ENCODE measurements at regions not wholly inside any gene's neighbourhood (a gene's known extent, or its start where the extent isn't known, plus 50 kb on each side); places are given as distances from the start of the nearest gene placed in this dataset.

DNA sequence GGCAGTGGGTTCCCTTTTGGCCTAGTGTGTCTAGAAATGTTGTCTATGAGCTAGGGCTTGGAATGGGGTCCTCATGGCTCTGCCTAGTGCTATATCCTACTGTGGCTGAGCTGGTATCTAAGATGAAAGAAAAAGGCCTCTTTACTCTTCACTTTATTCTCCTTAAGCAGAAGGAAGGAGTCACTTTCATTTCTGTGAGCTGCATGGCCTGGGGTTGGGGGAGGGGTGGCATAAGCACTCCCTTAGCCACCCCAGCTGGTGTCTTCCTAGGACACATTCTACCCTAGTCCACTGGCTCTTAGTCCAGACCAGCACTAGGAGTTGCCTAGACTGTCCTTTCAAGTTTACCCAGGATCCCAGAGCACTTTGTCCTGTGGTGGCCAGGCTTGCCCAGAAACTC is 1148.9 kb upstream of the CNTN5 start (continued):
- TF ChIP-seq, protein P1, sequence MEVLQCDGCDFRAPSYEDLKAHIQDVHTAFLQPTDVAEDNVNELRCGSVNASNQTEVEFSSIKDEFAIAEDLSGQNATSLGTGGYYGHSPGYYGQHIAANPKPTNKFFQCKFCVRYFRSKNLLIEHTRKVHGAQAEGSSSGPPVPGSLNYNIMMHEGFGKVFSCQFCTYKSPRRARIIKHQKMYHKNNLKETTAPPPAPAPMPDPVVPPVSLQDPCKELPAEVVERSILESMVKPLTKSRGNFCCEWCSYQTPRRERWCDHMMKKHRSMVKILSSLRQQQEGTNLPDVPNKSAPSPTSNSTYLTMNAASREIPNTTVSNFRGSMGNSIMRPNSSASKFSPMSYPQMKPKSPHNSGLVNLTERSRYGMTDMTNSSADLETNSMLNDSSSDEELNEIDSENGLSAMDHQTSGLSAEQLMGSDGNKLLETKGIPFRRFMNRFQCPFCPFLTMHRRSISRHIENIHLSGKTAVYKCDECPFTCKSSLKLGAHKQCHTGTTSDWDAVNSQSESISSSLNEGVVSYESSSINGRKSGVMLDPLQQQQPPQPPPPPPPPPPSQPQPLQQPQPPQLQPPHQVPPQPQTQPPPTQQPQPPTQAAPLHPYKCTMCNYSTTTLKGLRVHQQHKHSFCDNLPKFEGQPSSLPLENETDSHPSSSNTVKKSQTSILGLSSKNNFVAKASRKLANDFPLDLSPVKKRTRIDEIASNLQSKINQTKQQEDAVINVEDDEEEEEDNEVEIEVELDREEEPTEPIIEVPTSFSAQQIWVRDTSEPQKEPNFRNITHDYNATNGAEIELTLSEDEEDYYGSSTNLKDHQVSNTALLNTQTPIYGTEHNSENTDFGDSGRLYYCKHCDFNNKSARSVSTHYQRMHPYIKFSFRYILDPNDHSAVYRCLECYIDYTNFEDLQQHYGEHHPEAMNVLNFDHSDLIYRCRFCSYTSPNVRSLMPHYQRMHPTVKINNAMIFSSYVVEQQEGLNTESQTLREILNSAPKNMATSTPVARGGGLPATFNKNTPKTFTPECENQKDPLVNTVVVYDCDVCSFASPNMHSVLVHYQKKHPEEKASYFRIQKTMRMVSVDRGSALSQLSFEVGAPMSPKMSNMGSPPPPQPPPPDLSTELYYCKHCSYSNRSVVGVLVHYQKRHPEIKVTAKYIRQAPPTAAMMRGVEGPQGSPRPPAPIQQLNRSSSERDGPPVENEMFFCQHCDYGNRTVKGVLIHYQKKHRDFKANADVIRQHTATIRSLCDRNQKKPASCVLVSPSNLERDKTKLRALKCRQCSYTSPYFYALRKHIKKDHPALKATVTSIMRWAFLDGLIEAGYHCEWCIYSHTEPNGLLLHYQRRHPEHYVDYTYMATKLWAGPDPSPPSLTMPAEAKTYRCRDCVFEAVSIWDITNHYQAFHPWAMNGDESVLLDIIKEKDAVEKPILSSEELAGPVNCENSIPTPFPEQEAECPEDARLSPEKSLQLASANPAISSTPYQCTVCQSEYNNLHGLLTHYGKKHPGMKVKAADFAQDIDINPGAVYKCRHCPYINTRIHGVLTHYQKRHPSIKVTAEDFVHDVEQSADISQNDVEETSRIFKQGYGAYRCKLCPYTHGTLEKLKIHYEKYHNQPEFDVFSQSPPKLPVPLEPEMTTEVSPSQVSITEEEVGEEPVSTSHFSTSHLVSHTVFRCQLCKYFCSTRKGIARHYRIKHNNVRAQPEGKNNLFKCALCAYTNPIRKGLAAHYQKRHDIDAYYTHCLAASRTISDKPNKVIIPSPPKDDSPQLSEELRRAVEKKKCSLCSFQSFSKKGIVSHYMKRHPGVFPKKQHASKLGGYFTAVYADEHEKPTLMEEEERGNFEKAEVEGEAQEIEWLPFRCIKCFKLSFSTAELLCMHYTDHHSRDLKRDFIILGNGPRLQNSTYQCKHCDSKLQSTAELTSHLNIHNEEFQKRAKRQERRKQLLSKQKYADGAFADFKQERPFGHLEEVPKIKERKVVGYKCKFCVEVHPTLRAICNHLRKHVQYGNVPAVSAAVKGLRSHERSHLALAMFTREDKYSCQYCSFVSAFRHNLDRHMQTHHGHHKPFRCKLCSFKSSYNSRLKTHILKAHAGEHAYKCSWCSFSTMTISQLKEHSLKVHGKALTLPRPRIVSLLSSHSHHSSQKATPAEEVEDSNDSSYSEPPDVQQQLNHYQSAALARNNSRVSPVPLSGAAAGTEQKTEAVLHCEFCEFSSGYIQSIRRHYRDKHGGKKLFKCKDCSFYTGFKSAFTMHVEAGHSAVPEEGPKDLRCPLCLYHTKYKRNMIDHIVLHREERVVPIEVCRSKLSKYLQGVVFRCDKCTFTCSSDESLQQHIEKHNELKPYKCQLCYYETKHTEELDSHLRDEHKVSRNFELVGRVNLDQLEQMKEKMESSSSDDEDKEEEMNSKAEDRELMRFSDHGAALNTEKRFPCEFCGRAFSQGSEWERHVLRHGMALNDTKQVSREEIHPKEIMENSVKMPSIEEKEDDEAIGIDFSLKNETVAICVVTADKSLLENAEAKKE (CRISPR knock-in tag; IDR thresholded peaks at IDR 0.05) = no peak

DNA sequence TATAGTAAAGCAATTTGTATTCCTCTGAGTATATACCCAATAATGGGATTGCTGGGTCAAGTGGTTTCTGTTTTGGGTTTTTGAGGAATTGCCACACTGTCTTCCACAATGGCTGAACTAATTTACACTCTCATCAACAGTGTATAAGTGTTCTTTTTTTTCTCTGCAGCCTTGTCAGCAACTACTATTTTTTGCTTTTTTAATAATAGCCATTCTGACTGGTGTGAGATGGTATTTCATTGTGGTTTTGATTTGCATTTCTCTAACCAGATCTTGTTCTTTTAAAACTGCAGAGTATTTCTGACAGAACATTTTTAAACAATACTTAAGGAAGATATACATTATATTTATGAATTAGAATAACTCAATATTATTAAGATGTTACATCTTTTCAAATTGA is 1140.5 kb upstream of the CNTN5 start:
- Histone ChIP-seq H3K36me3 (ENCODE audit: insufficient read depth) (no peaks in the 10 kb centered on the region), H3K4me2 (no peak overlapping the region), H3K79me2 (replicated peaks; ENCODE audit: insufficient read depth) (no peaks in the 10 kb centered on the region), H3K27me3 (ENCODE audit: insufficient read depth) (no peaks in the 10 kb centered on the region), H3K9me2 (ENCODE audit: insufficient read depth) (no peaks in the 10 kb centered on the region), H2AFZ (no peak overlapping the region), H4K20me1 (replicated peaks; ENCODE audit: insufficient read depth) (no peaks in the 10 kb centered on the region), H3K27ac (ENCODE audit: low read depth) (no peak overlapping the region), H3K4me3 (no peak overlapping the region), H3F3A (replicated peaks; ENCODE audit: low read depth) (no peaks in the 10 kb centered on the region), H3K4me1 (ENCODE audit: insufficient read depth) (no peaks in the 10 kb centered on the region)
- TF ChIP-seq NANOG (IDR thresholded peaks at IDR 0.05; ENCODE audit: borderline replicate concordance) (no peak), ZNF331 (CRISPR knock-in tag; IDR thresholded peaks at IDR 0.05; ENCODE audit: low read depth) (no peak), POLR2AphosphoS5 (IDR thresholded peaks at IDR 0.05; ENCODE audit: low read depth) (no peak), STAT1 (IDR thresholded peaks at IDR 0.05; ENCODE audit: unreplicated experiment) (no peak)
- TF ChIP-seq, protein P2, sequence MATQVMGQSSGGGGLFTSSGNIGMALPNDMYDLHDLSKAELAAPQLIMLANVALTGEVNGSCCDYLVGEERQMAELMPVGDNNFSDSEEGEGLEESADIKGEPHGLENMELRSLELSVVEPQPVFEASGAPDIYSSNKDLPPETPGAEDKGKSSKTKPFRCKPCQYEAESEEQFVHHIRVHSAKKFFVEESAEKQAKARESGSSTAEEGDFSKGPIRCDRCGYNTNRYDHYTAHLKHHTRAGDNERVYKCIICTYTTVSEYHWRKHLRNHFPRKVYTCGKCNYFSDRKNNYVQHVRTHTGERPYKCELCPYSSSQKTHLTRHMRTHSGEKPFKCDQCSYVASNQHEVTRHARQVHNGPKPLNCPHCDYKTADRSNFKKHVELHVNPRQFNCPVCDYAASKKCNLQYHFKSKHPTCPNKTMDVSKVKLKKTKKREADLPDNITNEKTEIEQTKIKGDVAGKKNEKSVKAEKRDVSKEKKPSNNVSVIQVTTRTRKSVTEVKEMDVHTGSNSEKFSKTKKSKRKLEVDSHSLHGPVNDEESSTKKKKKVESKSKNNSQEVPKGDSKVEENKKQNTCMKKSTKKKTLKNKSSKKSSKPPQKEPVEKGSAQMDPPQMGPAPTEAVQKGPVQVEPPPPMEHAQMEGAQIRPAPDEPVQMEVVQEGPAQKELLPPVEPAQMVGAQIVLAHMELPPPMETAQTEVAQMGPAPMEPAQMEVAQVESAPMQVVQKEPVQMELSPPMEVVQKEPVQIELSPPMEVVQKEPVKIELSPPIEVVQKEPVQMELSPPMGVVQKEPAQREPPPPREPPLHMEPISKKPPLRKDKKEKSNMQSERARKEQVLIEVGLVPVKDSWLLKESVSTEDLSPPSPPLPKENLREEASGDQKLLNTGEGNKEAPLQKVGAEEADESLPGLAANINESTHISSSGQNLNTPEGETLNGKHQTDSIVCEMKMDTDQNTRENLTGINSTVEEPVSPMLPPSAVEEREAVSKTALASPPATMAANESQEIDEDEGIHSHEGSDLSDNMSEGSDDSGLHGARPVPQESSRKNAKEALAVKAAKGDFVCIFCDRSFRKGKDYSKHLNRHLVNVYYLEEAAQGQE (IDR thresholded peaks at IDR 0.05; ENCODE audit: unreplicated experiment) = no peak
- TF ChIP-seq, protein P3, sequence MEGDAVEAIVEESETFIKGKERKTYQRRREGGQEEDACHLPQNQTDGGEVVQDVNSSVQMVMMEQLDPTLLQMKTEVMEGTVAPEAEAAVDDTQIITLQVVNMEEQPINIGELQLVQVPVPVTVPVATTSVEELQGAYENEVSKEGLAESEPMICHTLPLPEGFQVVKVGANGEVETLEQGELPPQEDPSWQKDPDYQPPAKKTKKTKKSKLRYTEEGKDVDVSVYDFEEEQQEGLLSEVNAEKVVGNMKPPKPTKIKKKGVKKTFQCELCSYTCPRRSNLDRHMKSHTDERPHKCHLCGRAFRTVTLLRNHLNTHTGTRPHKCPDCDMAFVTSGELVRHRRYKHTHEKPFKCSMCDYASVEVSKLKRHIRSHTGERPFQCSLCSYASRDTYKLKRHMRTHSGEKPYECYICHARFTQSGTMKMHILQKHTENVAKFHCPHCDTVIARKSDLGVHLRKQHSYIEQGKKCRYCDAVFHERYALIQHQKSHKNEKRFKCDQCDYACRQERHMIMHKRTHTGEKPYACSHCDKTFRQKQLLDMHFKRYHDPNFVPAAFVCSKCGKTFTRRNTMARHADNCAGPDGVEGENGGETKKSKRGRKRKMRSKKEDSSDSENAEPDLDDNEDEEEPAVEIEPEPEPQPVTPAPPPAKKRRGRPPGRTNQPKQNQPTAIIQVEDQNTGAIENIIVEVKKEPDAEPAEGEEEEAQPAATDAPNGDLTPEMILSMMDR (conservative IDR thresholded peaks at IDR 0.05; ENCODE audit: low read depth in 2 of 2) = no peak
- Mint-ChIP-seq H3K36me3 (ENCODE audit: low read depth) (peaks cover 4% of the 10 kb centered on the region; the same call in 2 of the 3 replicates), H3K4me3 (no peak overlapping the region), H3K9me3 (peaks cover 3% of the 10 kb centered on the region; the same call in 2 of the 3 replicates), H3K27ac (no peak overlapping the region), H3K4me1 (no peaks in the 10 kb centered on the region), H3K27me3 (ENCODE audit: insufficient read depth, low read depth, poor library complexity) (peaks cover 3% of the 10 kb centered on the region)
- DNase-seq (ENCODE audit: low spot score) = no peak
- no peak for ATAC-seq

Data from GM23338 (cell line).